NOMO-1 treated with DMSO at 0.1 percent for 48 hours (cell line): ENCODE measurements at regions not wholly inside any gene's neighbourhood (a gene's known extent, or its start where the extent isn't known, plus 50 kb on each side); places are given as distances from the start of the nearest gene placed in this dataset.

Source experiments
- DNase-seq: peaks from one replicate; lab custom pipeline; 2025; ENCODE audit not compliant: unreplicated experiment; lab: John Stamatoyannopoulos, UW

DNA sequence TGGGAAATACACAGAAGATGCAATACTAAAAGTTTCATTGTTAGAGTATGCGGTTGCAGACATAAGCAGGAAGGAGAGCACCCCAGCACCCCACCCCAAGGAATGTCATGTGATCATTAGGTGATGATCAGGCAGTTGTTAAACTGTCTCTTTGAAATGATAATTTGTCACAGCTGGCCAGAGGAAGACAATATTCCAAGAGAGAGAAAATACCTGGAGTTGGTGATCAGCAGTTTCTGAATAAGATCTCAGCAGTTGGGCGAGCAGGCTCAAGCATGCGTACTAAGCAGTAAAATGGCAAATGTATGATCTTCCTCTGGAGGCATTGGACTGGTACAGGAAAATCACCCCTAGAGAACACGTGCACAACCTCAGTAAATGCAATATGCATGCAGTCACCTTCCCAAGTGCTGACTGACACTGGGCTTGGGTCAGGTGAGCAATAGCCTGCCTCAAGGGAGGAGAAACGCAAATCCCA is 250.1 kb upstream of the MBL2 start:
- no peak for DNase-seq

DNA sequence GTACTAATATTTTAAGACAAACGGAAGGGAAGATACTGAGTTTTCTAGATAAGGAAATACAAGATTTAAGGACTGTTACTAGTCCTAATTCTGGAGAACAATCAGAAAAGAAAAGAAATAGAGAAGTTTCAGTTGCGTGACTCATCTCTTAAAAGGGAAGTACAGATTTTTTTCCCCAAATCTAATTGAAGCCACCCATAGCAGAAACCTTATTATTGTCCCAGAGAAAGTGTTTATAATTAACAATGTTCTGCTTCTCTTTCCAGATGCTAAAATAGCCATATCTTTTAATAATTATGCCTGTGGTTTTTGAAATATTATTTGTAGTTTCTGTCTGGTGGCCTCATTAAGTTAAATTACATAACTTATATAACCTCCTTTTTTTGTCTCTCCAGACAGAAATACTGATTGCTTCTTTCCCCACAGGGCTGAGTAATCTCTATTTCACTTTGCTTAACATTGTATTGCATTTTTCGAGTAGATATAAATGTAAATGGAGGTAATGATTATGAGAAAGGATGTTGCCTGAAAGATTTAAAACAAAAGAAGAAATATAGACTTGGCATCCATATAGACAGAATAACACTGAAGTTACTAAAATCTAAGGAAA is 240.7 kb upstream of the MBL2 start:
- peak; percentile 87 for DNase-seq

DNA sequence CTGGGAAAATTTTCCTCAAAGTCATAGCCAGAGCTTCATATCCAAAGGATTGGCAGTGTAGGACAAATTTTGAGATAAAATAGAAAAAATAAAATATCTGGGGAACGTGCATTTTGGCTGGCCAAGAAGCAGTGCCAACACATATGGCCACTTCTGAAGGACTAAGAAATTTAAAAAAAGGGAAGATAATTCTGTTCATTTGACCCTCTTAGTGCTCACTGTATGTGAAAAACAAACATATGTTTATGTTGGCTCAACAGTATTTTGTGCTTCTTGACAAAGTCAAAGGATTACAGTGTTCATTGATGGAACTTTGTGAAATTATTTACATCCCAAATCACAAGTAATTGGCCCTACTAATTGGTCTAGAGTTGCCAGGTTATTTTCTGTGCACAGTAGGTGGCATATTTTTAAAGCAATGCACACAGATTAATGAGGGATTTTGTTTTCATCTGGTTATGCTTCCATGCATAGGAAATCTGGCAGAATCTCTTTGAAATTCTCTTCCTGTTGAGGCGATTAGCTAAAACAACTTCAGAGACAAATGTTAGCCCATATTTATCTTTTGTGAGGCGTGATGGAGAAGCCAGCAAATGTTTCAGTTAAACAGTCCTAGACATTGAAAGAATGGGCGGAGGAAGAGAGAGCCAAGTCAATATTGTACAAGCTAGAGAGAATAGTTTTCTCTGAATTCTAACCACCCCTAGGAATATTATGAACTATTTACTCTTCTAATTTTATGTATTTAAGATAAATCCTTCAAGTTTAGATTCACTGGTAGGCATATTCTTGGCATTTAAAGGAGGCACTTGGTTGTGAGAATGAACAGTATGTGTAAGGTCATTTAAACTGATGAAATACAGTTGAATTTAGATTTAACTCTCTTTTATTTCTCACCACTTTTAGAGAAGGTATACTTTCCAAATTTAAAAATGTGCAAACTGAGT is 237.7 kb upstream of the MBL2 start:
- DNase-seq, result no peak

DNA sequence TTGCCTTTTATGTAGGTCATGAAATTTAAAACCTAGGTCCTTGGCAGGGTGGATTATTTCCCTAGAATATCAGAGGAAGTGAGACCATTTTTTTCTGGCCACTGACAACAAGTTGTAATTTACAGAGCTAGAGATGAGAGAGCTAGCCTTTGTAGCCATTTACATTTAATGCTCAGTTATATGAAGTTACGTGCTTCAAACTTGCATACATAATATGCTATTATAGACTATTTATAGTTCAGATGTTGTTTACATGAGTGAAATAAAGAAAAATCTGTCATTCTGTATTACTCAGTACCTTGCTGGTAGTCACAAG is 234.9 kb upstream of the MBL2 start:
- no peak for DNase-seq

DNA sequence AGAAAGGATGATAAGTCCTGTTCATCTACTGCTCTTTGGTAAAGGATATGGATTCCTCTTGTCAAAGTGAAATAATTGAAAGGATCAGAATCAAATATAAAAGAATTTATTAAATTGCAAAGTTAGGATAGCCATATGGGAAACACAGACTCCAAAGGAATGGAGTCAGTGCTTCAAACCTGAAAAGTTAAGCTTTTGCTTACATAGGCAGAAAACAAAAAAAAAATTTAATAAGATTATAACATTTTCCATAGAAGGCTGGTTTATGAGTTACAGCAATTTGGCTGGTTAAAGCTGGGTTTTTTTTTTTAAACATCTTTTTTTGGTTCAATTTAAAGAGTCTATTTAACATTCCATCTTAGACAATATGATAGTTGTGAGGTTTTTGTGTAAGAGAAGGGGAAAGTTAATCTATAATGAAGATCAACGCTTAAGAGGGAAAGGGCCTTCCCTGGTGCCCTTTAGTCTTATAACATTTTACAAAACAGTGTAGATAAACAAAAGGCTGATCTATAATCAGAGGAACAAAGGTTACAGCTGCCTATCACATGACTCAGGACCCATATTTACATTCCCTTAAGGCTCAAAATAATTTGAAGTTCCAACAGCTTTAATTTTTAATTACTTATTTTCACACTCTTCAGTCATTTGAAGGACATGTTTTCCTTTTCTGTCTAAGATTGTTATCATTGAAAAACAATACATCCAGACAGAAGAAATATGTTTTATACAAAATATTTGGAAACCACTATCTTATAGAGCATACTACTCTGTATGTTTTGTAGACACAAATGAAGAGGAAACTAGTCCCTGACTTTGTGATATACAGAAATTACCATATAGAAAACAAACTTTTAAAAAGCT is 234.3 kb upstream of the MBL2 start:
- no peak for DNase-seq

DNA sequence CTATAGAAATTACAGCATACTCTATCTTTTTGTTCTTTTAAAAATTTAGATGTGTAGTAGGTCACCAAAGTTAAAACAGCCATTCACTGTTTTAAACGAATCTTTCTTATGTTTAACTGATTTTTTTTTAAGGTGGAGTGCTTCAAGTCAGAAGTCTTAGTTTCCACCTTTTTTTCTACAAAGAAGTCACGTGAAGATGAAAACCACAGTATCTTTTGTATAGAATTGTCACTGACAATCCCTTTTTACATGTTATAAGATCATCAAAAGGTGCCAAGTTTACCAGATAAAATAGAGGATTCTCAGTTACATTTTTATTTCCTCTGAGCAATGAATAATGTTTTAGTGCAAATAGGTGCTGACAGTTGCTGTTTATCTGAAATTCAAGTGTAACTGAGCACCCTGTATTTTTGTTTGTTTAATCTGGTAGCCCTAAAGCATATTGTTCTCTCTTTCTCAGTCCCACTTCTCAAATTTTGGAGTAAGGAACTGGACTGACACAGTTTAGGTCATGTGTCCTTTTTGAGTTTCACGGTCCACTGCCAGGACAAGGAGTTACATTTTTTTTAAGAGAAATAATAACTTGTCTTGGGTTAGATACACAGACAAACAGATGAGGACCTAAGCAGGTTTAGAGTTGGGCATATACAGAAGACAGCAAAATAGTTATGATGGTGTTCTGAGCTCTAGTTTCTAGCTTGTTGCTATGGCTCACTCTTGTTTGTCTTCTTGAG is 233.2 kb upstream of the MBL2 start:
- DNase-seq, result no peak

DNA sequence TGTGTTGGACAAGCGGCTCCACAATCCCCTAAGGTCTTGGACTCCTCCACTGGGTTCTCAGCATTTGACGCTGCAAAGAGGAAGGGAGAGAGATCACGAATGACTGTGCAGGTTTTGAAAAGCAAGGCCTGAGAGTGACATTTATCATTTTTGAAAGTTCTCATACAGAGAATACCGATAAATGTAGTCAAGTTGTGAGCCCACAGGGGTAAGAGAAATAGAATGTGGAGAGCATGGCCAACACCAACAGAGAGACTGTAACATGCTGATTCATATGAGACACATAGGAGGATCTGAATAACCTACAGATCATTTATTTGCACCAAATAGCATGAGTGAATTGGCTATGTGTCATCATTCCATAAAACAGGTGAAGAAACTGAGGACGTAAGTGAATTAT is 230.5 kb upstream of the MBL2 start:
- peak; percentile 55 for DNase-seq

DNA sequence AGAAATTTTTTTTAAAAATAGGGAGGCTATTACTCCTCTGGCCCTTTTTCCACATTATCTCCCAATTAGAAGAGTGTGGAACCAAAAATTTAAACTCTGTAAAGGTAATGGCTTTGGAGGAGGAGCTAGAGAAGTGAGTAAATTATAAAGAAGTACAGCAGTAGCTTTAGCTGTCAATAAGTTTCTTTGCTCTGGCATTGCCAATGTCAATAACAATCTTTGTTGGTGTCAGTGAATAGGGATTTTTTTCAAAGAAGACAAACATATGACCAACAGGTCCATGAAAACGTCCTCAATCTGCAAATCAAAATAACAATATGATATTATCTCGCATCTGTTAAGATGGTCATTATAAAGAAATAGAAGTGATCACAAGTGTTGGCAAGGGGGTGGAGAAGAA is 227.1 kb upstream of the MBL2 start:
- DNase-seq, result no peak

DNA sequence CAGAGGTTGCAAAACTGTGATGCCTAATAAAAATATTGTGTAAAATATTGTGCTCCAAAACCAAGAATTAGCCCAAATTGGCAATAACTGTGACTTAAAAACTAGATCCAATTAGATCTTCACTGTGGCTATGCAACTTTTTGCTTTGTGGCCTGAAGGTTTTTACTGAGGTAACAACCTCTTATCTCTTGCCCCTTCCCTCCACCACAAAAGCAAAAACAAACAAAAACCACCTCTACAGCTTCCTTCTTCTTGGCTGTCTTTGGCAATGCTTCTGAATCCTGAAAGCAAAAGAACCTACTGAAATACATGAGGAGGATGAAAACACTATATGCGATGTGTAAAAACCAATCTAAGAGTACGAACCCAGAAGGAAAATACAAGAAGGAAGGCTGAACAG is 226.7 kb upstream of the MBL2 start:
- DNase-seq, result no peak

DNA sequence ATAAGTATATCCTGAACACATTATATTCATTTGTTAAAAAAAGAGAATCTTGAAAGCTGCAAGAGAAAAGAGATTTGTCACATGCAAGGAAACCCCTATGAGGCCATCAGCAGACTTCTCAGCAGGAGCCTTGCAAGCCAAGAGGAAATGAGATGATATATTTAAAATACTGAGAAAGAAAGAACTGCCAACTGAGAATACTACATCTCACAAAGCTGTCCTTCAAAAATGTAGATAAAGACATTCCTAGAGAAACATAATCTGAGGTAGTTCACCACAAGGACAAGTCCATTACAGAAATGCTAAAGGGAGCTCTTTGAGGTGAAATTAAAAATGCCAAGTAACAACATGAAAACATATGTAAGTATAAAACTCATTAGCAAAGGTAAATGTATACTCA is 224.4 kb upstream of the MBL2 start:
- DNase-seq, result no peak

DNA sequence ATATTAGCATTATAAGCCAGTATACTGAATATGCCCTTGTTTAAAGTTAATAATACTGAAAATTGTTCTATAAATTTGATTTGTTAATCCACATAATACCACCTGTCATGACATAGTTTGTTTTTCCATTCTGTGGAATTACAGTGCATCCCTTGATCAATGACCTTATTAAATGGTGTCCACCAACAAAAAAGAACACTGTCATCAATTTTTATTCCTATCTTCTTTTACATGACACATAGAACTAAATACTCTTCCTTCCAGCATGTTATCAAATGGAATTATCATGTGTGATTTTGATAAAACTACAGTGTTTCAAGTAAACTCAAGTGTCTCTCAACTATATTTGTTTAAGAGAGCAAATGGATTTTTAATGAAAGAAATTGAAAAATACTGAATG is 221.8 kb upstream of the MBL2 start:
- no peak for DNase-seq

DNA sequence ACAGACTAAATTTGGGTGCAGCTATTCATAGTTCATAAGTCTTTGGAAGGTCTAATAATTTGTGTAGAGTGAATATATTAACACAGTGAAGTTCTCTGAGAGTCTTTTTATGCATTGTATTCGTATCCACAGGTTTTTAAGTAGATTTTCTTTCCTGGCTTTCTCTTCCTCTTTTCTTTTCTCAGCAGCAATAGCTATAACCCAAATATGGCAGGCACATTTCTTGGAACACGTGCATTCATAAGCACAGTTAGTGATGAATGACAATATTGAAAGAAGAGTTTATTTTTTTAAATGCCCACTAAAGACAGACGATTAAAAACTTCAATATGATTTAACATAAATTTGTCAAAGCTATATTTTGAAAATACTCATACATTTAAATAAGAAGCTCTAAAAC is 220.5 kb upstream of the MBL2 start:
- DNase-seq, result peak; percentile 38

DNA sequence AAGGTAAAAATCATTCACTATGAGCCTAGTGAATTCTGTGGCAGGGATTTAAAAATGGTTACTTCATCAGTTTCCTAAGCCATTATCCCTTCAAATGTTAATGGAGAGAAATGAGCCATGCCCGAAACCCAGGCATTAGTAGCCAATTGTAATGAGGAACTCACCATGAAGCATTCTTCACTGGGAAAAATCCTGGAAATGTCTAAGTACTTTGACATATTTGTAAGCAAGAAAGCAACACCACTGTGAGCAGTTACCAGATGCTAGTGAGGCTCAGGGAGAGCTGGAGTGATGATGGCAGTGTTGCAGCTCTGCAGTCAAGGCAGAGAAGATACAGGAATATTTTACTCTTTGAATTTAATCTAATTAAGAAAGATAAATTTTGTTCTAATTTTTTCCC is 220.0 kb upstream of the MBL2 start:
- no peak for DNase-seq

DNA sequence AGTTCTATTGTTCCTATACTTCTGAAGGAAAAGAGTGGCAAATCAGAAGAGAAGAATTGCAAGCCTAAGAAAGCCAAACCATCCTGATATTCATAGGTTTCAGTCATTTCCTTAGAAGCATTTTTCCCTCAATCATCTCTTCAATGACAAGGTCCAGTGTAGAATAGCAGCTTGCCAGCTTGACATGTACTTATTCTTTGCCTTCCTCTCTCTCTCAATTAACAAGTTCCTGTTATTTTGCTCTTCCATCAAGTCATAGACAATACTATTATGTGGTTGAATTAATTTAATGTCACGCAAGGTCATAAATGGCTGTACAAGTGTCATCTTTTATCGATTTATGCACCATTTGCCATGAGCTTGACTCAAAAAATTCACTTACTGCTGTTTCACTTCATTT is 216.3 kb upstream of the MBL2 start:
- no peak for DNase-seq

DNA sequence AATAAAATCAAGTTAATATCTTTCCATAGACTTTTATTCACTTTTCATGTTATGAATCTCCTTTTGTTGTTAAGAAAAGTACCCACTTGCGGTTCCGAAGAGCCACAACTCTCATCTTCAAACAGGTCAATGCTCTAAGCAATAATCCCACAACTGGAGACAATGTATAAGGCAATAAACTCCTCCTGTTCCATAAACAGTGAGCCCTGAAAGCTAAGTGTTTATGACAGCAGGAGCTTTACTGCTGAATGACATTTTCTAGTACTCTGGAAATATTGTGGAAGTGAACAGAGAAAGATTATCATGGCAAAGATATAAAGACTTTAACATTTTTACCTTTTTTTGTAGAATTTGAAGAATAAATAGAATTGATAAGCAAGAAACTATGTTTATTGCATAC is 213.5 kb upstream of the MBL2 start:
- no peak for DNase-seq

DNA sequence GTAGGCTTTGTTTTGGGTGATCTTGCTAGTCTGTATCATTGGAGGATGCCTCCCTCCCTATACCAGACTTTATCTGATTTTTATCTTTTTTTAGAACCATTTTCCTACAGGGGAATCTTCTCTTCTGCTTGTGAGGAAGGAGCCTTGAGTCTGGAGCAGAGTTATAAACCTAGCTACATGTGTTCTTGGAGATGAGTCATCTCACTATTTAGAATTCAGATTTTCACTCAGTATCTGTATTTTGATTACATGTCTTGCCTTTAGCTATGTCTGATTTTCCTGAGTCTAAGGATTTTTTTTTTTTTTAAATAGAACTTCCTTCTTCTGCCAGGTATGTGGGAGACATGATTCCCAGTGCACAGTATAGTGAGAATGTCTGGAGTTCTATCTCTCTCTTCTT is 211.6 kb upstream of the MBL2 start:
- no peak for DNase-seq

DNA sequence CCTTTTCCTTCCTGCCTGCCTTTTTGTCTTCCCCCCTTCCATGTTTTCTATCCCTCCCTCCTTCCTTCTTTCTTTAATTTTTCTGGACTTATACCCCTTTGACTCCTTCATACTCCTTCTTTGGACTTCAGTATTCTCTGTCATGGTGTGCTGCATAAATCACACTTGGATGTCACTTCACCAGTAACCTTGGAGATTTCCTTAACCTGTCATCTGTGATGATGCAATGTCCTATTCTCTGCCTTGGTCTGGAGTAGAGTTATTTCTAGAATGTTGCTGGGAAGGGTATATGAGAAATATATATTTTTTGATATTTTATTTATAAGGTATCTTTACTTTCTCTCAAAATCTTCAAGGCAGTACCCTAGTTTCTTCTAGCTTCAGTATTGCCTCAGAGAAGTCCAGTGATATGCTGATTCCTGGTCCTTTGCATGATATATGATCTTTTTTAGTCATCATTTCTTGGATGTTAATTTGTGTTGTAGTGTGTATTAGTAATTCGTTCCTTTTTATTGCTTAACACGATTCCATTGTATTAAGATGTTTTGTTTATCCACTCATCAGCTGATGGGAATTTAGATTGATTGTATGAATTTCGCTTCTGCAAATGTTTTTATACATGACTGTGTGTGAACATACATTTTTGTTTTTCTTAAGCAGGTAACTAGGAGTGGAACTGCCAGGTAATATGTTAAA is 206.9 kb upstream of the MBL2 start:
- no peak for DNase-seq

DNA sequence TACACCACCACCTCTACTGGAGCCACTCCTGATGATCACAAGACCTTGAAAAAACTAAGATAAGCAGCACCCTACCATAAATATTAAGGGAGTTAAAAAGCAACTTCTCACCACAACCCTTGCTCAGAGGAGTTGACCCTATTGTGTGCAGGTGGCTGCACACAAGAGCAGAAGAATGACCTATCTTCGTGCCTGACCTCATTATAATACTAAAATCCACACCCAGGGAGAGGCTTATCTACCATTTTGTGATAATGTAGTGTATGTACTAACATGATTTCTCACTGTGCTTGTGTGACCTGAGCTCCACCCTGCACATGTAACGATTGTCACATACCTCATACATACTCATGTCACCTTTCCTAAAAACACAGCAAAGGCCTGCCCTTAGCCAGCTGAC is 205.0 kb upstream of the MBL2 start:
- DNase-seq, result no peak

DNA sequence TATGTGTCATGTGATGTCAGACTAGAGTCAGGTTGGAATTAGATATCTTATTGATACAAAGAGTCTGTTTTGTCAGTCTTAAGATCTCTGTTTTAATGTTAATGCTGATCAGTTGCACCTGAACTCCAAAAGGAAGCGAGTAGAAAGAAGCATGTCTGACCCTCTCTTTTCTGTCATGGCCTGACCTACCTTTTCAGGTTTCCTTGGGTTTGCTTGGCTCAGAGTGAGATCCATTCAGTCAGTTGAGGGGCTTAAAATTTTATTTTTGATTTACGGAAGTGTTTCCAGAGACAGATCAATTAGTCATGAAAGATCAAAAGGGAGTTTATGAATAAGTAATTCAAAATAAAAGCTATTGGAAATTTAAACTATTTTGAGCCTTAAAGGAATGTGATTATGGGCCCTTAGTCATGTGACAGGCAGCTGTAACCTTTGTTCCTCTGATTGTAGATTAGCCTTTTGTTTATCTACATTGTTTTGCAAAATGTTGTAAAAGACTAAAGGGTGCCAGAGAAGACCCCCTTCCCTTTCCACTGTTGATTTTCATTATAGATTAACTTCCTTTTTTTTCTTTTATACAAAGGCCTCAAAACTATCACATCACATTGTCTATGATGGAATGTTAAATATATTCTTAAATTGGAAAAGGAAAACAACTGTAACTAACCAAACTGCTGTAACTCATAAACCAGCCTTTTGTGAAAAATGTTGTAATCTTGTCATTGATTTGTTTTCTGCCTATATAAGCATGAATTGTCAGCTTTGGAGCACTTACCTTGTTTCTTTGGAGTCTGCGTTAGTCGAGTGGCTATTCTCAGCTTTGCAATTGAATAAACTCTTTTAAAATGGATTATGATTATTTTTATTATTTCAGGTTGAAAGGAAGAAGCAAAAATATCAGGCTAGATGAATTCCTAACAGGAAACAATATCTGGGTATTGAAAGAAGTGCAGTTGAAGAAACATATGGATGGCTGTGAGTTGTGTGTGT is 195.5 kb upstream of the MBL2 start:
- DNase-seq, result no peak
